Body of pancreas (tissue), 4 donors: ENCODE measurements at regions not wholly inside any gene's neighbourhood (a gene's known extent, or its start where the extent isn't known, plus 50 kb on each side); places are given as distances from the start of the nearest gene placed in this dataset.

ENCODE experiments used
- POLR2A ChIP-seq, 3 donors: fragments of 450-650 bp; IDR thresholded peaks; one replicate each; pipeline ENCODE4 v1.6.1; 2016; ENCODE audit warnings: antibody characterized with exemption in 3 of 3, mild to moderate bottlenecking in 2 of 3
- TF ChIP-seq, protein P1 (sequence below), 7 experiments: fragments of 450-650 bp in 4 of 7; fragments of 200-600 bp in 3 of 7; sonication (generic) in 3 of 7; IDR thresholded peaks; one replicate each; pipeline ENCODE4 v1.5.1; 2016 to 2019; ENCODE audit warnings: antibody characterized with exemption in 7 of 7

DNA sequence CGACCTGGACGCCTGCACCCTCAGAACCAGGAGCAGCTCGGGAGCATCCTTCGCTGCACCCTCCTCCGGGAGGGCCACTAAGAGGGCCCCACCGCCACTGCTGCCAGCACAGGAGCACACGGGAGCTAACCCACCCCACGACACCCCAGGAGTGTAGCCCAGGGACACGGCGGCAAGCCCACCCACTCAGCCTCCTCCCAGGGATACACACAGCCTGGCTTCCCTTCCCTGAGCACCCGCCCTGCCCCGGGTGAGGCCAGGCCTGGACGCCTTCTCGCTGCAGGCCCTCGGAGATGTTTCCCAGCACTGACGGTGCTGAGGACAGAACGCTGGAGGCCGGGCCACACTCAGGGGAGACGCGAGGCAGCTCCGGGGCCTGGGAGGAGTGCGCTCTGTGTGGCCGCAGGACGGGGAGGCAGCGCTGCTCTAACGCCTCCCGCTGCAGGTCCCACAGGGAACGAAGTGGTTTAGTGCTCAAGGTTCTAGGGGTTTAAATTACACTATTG lies 190.4 kb downstream of the BRD1 start:
- TF ChIP-seq, protein P1, sequence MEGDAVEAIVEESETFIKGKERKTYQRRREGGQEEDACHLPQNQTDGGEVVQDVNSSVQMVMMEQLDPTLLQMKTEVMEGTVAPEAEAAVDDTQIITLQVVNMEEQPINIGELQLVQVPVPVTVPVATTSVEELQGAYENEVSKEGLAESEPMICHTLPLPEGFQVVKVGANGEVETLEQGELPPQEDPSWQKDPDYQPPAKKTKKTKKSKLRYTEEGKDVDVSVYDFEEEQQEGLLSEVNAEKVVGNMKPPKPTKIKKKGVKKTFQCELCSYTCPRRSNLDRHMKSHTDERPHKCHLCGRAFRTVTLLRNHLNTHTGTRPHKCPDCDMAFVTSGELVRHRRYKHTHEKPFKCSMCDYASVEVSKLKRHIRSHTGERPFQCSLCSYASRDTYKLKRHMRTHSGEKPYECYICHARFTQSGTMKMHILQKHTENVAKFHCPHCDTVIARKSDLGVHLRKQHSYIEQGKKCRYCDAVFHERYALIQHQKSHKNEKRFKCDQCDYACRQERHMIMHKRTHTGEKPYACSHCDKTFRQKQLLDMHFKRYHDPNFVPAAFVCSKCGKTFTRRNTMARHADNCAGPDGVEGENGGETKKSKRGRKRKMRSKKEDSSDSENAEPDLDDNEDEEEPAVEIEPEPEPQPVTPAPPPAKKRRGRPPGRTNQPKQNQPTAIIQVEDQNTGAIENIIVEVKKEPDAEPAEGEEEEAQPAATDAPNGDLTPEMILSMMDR (IDR thresholded peaks at IDR 0.05), result no peak
- TF ChIP-seq POLR2A (IDR thresholded peaks at IDR 0.05), result no peak
